ENCODE measurements at regions not wholly inside any gene's neighbourhood (a gene's known extent, or its start where the extent isn't known, plus 50 kb on each side); places are given as distances from the start of the nearest gene placed in this dataset.

DNA sequence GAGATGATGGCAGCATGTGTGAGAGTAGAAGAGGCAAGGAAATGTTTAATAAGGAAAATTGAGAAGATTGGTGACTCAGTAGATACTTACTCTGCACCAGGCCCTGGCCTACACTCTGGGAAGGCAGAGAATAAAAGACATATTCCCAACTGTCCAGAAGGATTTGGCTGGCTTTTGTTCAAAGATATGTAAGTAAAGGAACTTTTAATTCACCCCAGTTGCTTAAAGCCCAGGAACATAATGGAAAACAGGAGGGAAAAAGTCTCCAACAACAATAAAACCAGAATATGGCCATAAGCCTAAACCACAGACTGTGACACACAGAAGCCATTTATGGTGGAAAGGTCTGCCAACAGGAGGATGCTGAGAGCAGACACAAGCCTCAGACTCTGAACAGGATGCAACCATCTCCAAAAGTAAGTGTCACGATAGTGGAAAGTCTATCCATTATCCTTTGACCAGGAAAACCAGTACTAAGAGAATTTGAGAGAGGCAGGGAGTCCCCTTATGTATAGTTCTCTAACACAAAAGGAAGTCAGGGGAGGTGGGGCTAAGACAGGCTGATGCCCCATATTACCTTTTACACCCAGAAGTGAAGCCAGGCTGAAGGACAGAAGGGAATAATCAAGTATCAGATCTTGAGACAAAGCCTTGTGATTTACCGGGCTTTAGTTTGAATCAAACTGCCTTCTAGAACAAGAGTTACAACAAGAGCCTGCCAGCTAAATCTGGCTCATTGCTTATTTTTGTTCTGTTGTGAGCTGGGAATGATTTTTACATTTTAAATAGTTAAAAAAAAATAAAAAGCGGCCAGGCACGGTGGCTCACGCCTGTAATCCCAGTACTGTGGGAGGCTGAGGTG, 169.5 kb upstream of the STARD13 start:
- Mint-ChIP-seq H3K4me3 (no peak overlapping the region), H3K4me1 (no peaks in the 10 kb centered on the region), H3K27me3 (peaks cover 4% of the 10 kb centered on the region), H3K27ac (no peak overlapping the region), H3K9me3 (ENCODE audit: insufficient read depth) (peaks cover 4% of the 10 kb centered on the region)
- H3K27ac ChIP-seq (ENCODE audit: low read length in 2 of 2): no peak overlapping the region
- intact Hi-C loops (cut with micrococcal nuclease): no loop called here
- 100% methylated on average over 1 of the region's 5 CpGs for WGBS (ENCODE audit: insufficient coverage)
- H3K36me3 ChIP-seq (replicated peaks in 1 of 2; ENCODE audit: control extremely low read depth in 1 of 2, control insufficient read depth in 1 of 2, extremely low read depth in 1 of 2, insufficient read depth in 2 of 2, low read length in 1 of 2): no peaks in the 10 kb centered on the region
- H3K4me1 ChIP-seq (ENCODE audit: control insufficient read depth in 2 of 2, insufficient read depth in 2 of 2, low read length in 2 of 2): no peaks in the 10 kb centered on the region
- DNase-seq: no peak
- ATAC-seq (ENCODE audit: low read depth): no peak
- POLR2A ChIA-PET: no interaction called here
- no peak overlapping the region for H3K9ac ChIP-seq (ENCODE audit: low read length)
- CTCF ChIA-PET: no interaction called here
- H3K9me3 ChIP-seq (ENCODE audit: control extremely low read depth in 1 of 3, control insufficient read depth in 2 of 3, insufficient read depth in 1 of 3, low read length in 2 of 3): peaks cover 2 to 8% (median 6%) of the 10 kb centered on the region in 3 donors
- H3K4me3 ChIP-seq (ENCODE audit: control extremely low read depth in 1 of 5, extremely low read depth in 1 of 5, insufficient read depth in 1 of 5, low read depth in 2 of 5, low read length in 4 of 5): no peak overlapping the region
- TF ChIP-seq EZH2 (IDR thresholded peaks at IDR 0.05; ENCODE audit: borderline replicate concordance, insufficient read depth, low read depth, low read length, poor library complexity, severe bottlenecking) (no peak), CTCF (IDR thresholded peaks at IDR 0.05) (no peak)
- H4K20me1 ChIP-seq (ENCODE audit: control insufficient read depth, insufficient read depth, low read length, poor library complexity, severe bottlenecking): no peaks in the 10 kb centered on the region
- H3K79me2 ChIP-seq (ENCODE audit: control insufficient read depth, insufficient read depth, low read length): no peaks in the 10 kb centered on the region
- H3K4me2 ChIP-seq (replicated peaks; ENCODE audit: low read depth, low read length, poor library complexity, severe bottlenecking): no peak overlapping the region
- H2AFZ ChIP-seq (ENCODE audit: insufficient read depth, low read depth, low read length, poor library complexity, severe bottlenecking): no peak overlapping the region
- H3K27me3 ChIP-seq (replicated peaks in 1 of 4; ENCODE audit: control extremely low read depth in 1 of 4, control insufficient read depth in 3 of 4, insufficient read depth in 4 of 4, low read length in 3 of 4): peaks cover 0 to 2% (median 0%) of the 10 kb centered on the region in 4 experiments

GRCh38 chr13:33459702-33460101, 174.1 kb upstream of the STARD13 start:
- no peaks in the 10 kb centered on the region for H3K36me3 ChIP-seq (replicated peaks in 1 of 2; ENCODE audit: control extremely low read depth in 1 of 2, control insufficient read depth in 1 of 2, extremely low read depth in 1 of 2, insufficient read depth in 2 of 2, low read length in 1 of 2)
- peaks cover 2 to 9% (median 8%) of the 10 kb centered on the region in 3 donors for H3K9me3 ChIP-seq (ENCODE audit: control extremely low read depth in 1 of 3, control insufficient read depth in 2 of 3, insufficient read depth in 1 of 3, low read length in 2 of 3)
- intact Hi-C loops (cut with micrococcal nuclease): no loop called here
- H3K9ac ChIP-seq (ENCODE audit: low read length): no peak overlapping the region
- peaks cover 0 to 2% (median 0%) of the 10 kb centered on the region in 4 experiments for H3K27me3 ChIP-seq (replicated peaks in 1 of 4; ENCODE audit: control extremely low read depth in 1 of 4, control insufficient read depth in 3 of 4, insufficient read depth in 4 of 4, low read length in 3 of 4)
- no peak for DNase-seq
- POLR2A ChIA-PET: no interaction called here
- no peaks in the 10 kb centered on the region for H3K4me1 Mint-ChIP-seq
- no peaks in the 10 kb centered on the region for H4K20me1 ChIP-seq (ENCODE audit: control insufficient read depth, insufficient read depth, low read length, poor library complexity, severe bottlenecking)
- no CpG with 5 or more reads among the region's 1 CpG for WGBS (ENCODE audit: insufficient coverage)
- H3K4me1 ChIP-seq (ENCODE audit: control insufficient read depth in 2 of 2, insufficient read depth in 2 of 2, low read length in 2 of 2): no peaks in the 10 kb centered on the region
- no peak overlapping the region for H3K4me3 ChIP-seq (ENCODE audit: control extremely low read depth in 1 of 5, extremely low read depth in 1 of 5, insufficient read depth in 1 of 5, low read depth in 2 of 5, low read length in 4 of 5)
- no peaks in the 10 kb centered on the region for H3K79me2 ChIP-seq (ENCODE audit: control insufficient read depth, insufficient read depth, low read length)
- no peak overlapping the region for H3K4me2 ChIP-seq (replicated peaks; ENCODE audit: low read depth, low read length, poor library complexity, severe bottlenecking)
- no peak overlapping the region for H3K27ac ChIP-seq (ENCODE audit: low read length in 2 of 2)
- CTCF ChIA-PET: no interaction called here
- TF ChIP-seq EZH2 (IDR thresholded peaks at IDR 0.05; ENCODE audit: borderline replicate concordance, insufficient read depth, low read depth, low read length, poor library complexity, severe bottlenecking): no peak
- TF ChIP-seq CTCF (IDR thresholded peaks at IDR 0.05): no peak
- no peak overlapping the region for H3K4me3 Mint-ChIP-seq
- no peak for ATAC-seq (ENCODE audit: low read depth)
- H3K27me3 Mint-ChIP-seq: peaks cover under 1% of the 10 kb centered on the region
- H2AFZ ChIP-seq (ENCODE audit: insufficient read depth, low read depth, low read length, poor library complexity, severe bottlenecking): no peak overlapping the region
- no peak overlapping the region for H3K27ac Mint-ChIP-seq
- H3K9me3 Mint-ChIP-seq (ENCODE audit: insufficient read depth): peaks cover 4% of the 10 kb centered on the region

Measured in B cell (primary cell).